OCI-LY1 (cell line): ENCODE measurements at regions not wholly inside any gene's neighbourhood (a gene's known extent, or its start where the extent isn't known, plus 50 kb on each side); places are given as distances from the start of the nearest gene placed in this dataset.

Experiments
- EZH2 ChIP-seq: fragments of 200-600 bp; sonication (generic), shearing (Covaris generic); IDR thresholded peaks from 2 replicates; pipeline ENCODE4 v1.8.0; 2017; ENCODE audit warnings: borderline replicate concordance, mixed run types, mild to moderate bottlenecking, antibody characterized with exemption, low read length, moderate library complexity, mixed read lengths
- TF ChIP-seq, protein P1 (sequence below): fragments of 200-600 bp; sonication (generic), shearing (Covaris generic); IDR thresholded peaks from 2 replicates; pipeline ENCODE4 v1.5.1; 2017; ENCODE audit warnings: mild to moderate bottlenecking, antibody characterized with exemption, low read length, moderate library complexity, mixed read lengths

DNA sequence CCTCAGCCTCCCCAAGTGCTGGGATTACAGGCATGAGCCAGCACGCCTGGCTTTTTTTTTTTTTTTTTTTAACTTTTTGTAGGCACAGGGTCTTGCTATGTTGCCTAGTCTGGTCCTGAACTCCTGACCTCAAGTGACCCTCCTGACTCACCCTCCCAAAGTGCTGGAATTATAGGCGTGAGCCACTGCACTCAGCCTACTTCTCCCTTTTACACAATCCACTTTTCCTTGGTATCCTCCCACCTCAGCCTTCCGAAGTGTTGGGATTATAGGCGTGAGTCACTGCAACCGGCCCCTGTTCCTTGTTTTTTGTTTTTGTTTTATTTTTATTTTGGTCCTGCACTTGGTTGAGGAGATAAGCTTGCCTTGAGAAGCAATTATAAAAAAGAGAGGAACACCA, 75.9 kb upstream of the KMT2C start:
- TF ChIP-seq, protein P1, sequence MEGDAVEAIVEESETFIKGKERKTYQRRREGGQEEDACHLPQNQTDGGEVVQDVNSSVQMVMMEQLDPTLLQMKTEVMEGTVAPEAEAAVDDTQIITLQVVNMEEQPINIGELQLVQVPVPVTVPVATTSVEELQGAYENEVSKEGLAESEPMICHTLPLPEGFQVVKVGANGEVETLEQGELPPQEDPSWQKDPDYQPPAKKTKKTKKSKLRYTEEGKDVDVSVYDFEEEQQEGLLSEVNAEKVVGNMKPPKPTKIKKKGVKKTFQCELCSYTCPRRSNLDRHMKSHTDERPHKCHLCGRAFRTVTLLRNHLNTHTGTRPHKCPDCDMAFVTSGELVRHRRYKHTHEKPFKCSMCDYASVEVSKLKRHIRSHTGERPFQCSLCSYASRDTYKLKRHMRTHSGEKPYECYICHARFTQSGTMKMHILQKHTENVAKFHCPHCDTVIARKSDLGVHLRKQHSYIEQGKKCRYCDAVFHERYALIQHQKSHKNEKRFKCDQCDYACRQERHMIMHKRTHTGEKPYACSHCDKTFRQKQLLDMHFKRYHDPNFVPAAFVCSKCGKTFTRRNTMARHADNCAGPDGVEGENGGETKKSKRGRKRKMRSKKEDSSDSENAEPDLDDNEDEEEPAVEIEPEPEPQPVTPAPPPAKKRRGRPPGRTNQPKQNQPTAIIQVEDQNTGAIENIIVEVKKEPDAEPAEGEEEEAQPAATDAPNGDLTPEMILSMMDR: no peak
- TF ChIP-seq EZH2: no peak
